ENCODE measurements at regions not wholly inside any gene's neighbourhood (a gene's known extent, or its start where the extent isn't known, plus 50 kb on each side); places are given as distances from the start of the nearest gene placed in this dataset.
A peak's percentile ranks its signal among the peaks of the same experiment; 100 is the strongest.

DNA sequence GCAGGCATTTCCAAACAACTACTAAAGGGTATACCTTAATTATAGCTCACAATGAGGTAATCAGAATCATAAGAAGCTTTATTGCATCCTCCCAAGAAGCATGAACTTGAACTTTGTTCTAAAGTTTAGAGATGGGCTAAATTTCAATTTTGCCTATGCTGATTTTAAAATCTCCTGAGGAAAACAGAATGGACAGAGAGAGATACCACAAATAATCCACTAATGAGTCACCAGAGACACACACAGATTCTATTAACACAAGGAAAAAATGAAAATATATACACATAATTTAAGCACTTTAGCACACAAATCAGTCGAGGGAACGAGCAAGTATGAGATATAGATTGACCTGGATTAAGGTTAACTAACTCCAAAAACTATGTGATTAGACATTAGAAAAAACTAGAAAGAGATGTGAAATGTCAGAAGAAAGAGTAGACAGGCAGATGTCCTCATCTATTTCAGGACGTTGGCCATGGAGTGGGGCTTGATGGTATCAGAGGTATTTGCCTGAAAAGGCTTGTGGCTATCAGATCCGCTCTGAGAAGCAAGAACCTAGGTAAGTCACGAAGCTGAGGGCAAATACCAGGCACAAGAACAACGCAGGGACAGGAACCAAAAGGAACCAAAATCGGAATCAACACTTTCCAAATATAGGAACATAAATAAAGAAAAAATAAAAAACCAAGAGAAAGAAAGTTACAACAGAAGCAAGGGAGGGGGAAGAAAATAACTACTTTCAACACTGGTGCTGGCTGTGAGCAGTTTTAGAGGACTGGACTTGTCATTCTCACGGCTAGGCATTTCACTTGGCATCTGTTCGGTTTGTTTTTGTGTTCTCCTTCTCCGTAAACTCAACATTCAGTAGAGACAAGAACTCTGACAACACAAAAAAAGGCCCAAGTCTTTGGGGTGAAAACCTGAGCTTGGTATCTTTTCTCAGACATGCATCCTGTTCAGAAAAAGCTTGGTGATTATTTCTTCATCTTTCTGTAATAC is 294.6 kb upstream of the PUM3 start:
- H3K4me3 ChIP-seq (ENCODE audit: insufficient read depth in 1 of 2, low read depth in 1 of 2, low read length in 2 of 2) = no peak overlapping the region
- no peak overlapping the region for H3K14ac ChIP-seq (ENCODE audit: low read length in 2 of 2)
- H3K18ac ChIP-seq (ENCODE audit: low read depth in 1 of 2, low read length in 2 of 2) = no peak overlapping the region
- 65% methylated on average over 8 of the region's 10 CpGs for WGBS
- peaks cover 8% of the 10 kb centered on the region for H3K9me3 ChIP-seq (ENCODE audit: control insufficient read depth, low read length)
- no peak overlapping the region for H2BK120ac ChIP-seq (ENCODE audit: low read depth, low read length)
- no peaks in the 10 kb centered on the region for H3K27me3 ChIP-seq (ENCODE audit: control insufficient read depth in 1 of 2, insufficient read depth in 1 of 2, low read length in 2 of 2)
- H3K9ac ChIP-seq (ENCODE audit: low read length) = no peak overlapping the region
- H3K4me1 ChIP-seq (ENCODE audit: control insufficient read depth, insufficient read depth, low read depth, low read length) = no peaks in the 10 kb centered on the region
- H3K36me3 ChIP-seq (ENCODE audit: control insufficient read depth in 1 of 2, insufficient read depth in 2 of 2, low read depth in 1 of 2, low read length in 2 of 2) = no peaks in the 10 kb centered on the region
- H2AK5ac ChIP-seq (ENCODE audit: low read length, severe bottlenecking) = no peak overlapping the region
- no peak overlapping the region for H2BK12ac ChIP-seq (ENCODE audit: low read length in 2 of 2)
- no peak overlapping the region for H2BK5ac ChIP-seq (ENCODE audit: low read depth, low read length, poor library complexity, severe bottlenecking)
- no peak overlapping the region for H3K4me2 ChIP-seq (ENCODE audit: low read length, poor library complexity, severe bottlenecking)
- H3K23ac ChIP-seq (ENCODE audit: low read length in 2 of 2) = no peak overlapping the region
- no peaks in the 10 kb centered on the region for H3K79me1 ChIP-seq (replicated peaks; ENCODE audit: low read length, poor library complexity, severe bottlenecking)
- H2AFZ ChIP-seq (ENCODE audit: low read depth, low read length) = no peak overlapping the region
- H4K91ac ChIP-seq (ENCODE audit: low read length) = no peak overlapping the region
- H3K27ac ChIP-seq (ENCODE audit: low read length, poor library complexity, severe bottlenecking) = no peak overlapping the region
- H4K8ac ChIP-seq (ENCODE audit: low read length) = no peak overlapping the region
- peak; percentile 2 for DNase-seq
- no peak overlapping the region for H2BK15ac ChIP-seq (ENCODE audit: low read depth, poor library complexity, severe bottlenecking)
- H3K4ac ChIP-seq (ENCODE audit: low read depth in 1 of 2, low read length in 2 of 2) = no peak overlapping the region

DNA sequence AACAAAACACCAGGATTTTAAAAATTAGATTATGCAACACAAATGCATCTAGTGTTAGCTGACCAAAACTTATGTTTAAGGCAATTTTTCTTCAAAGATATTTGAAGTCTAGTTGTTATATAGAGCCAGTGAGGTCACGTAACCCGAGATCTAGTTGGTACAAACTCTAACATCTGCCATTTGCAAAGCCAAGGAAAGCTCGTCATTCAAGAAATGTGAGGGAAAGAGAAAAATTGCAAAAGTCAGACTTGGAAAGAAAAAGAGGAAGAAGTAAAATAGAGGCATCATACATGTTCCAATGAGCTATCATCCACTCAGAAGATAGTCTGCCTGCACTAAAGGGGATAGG is 293.4 kb upstream of the PUM3 start:
- H3K4me1 ChIP-seq (ENCODE audit: control insufficient read depth, insufficient read depth, low read depth, low read length) = no peaks in the 10 kb centered on the region
- 91% methylated on average over 3 of the region's 3 CpGs for WGBS
- no peak overlapping the region for H3K4me3 ChIP-seq (ENCODE audit: insufficient read depth in 1 of 2, low read depth in 1 of 2, low read length in 2 of 2)
- H2BK15ac ChIP-seq (ENCODE audit: low read depth, poor library complexity, severe bottlenecking) = no peak overlapping the region
- no peaks in the 10 kb centered on the region for H3K36me3 ChIP-seq (ENCODE audit: control insufficient read depth in 1 of 2, insufficient read depth in 2 of 2, low read depth in 1 of 2, low read length in 2 of 2)
- H3K23ac ChIP-seq (ENCODE audit: low read length in 2 of 2) = no peak overlapping the region
- H3K9ac ChIP-seq (ENCODE audit: low read length) = no peak overlapping the region
- H3K27me3 ChIP-seq (ENCODE audit: control insufficient read depth in 1 of 2, insufficient read depth in 1 of 2, low read length in 2 of 2) = no peaks in the 10 kb centered on the region
- no peak overlapping the region for H3K27ac ChIP-seq (ENCODE audit: low read length, poor library complexity, severe bottlenecking)
- H2AFZ ChIP-seq (ENCODE audit: low read depth, low read length) = no peak overlapping the region
- H4K8ac ChIP-seq (ENCODE audit: low read length) = no peak overlapping the region
- H3K4ac ChIP-seq (ENCODE audit: low read depth in 1 of 2, low read length in 2 of 2) = no peak overlapping the region
- H4K91ac ChIP-seq (ENCODE audit: low read length) = no peak overlapping the region
- H3K4me2 ChIP-seq (ENCODE audit: low read length, poor library complexity, severe bottlenecking) = no peak overlapping the region
- H3K9me3 ChIP-seq (ENCODE audit: control insufficient read depth, low read length) = peaks cover 15% of the 10 kb centered on the region
- H2BK5ac ChIP-seq (ENCODE audit: low read depth, low read length, poor library complexity, severe bottlenecking) = no peak overlapping the region
- H2BK12ac ChIP-seq (ENCODE audit: low read length in 2 of 2) = no peak overlapping the region
- H2BK120ac ChIP-seq (ENCODE audit: low read depth, low read length) = no peak overlapping the region
- no peak for DNase-seq
- H3K79me1 ChIP-seq (replicated peaks; ENCODE audit: low read length, poor library complexity, severe bottlenecking) = no peaks in the 10 kb centered on the region
- no peak overlapping the region for H2AK5ac ChIP-seq (ENCODE audit: low read length, severe bottlenecking)
- no peak overlapping the region for H3K18ac ChIP-seq (ENCODE audit: low read depth in 1 of 2, low read length in 2 of 2)
- H3K14ac ChIP-seq (ENCODE audit: low read length in 2 of 2) = no peak overlapping the region

DNA sequence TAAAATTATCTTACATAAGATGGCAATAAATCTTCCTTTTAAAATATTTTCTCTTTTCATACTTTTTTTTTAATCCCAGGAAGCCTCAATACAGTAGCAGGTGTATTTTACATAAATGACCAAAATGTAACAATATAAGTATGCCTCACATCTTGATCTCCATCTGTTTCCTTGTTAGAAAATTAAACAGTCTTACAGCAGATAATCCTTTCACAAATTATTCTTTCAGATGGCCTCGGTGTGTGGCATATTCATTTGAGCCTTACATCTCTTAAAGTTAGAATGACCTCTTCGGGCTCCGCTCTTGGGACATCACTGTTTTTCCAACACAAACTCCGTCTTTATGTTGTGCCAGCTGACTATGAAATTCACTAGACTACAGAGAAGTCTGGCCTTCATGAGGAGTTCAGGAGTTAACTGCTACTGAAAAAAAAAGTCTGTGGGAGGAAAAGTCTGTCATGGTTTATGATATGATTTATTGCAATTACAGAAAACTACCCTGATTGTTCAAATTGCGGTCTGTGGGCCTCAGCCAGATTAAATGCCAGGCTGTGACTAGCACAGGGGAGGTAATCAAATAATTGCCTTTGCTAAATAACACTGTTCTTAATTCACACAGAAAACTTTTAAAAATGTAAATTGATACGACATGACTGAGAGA is 292.9 kb upstream of the PUM3 start:
- 96% methylated on average over 5 of the region's 6 CpGs for WGBS
- Histone ChIP-seq H2BK12ac (ENCODE audit: low read length in 2 of 2) (no peak overlapping the region), H3K4me1 (ENCODE audit: control insufficient read depth, insufficient read depth, low read depth, low read length) (no peaks in the 10 kb centered on the region), H2BK120ac (ENCODE audit: low read depth, low read length) (no peak overlapping the region), H2AK5ac (ENCODE audit: low read length, severe bottlenecking) (no peak overlapping the region), H3K4ac (ENCODE audit: low read depth in 1 of 2, low read length in 2 of 2) (no peak overlapping the region), H3K27ac (ENCODE audit: low read length, poor library complexity, severe bottlenecking) (no peak overlapping the region), H2BK15ac (ENCODE audit: low read depth, poor library complexity, severe bottlenecking) (no peak overlapping the region), H3K14ac (ENCODE audit: low read length in 2 of 2) (no peak overlapping the region), H4K91ac (ENCODE audit: low read length) (no peak overlapping the region), H2BK5ac (ENCODE audit: low read depth, low read length, poor library complexity, severe bottlenecking) (no peak overlapping the region), H2AFZ (ENCODE audit: low read depth, low read length) (no peak overlapping the region), H3K36me3 (ENCODE audit: control insufficient read depth in 1 of 2, insufficient read depth in 2 of 2, low read depth in 1 of 2, low read length in 2 of 2) (no peaks in the 10 kb centered on the region), H3K27me3 (ENCODE audit: control insufficient read depth in 1 of 2, insufficient read depth in 1 of 2, low read length in 2 of 2) (no peaks in the 10 kb centered on the region), H3K9ac (ENCODE audit: low read length) (no peak overlapping the region), H3K4me2 (ENCODE audit: low read length, poor library complexity, severe bottlenecking) (no peak overlapping the region), H3K79me1 (replicated peaks; ENCODE audit: low read length, poor library complexity, severe bottlenecking) (no peaks in the 10 kb centered on the region), H3K4me3 (ENCODE audit: insufficient read depth in 1 of 2, low read depth in 1 of 2, low read length in 2 of 2) (no peak overlapping the region), H3K23ac (ENCODE audit: low read length in 2 of 2) (no peak overlapping the region), H3K18ac (ENCODE audit: low read depth in 1 of 2, low read length in 2 of 2) (no peak overlapping the region), H4K8ac (ENCODE audit: low read length) (no peak overlapping the region), H3K9me3 (ENCODE audit: control insufficient read depth, low read length) (peaks cover 16% of the 10 kb centered on the region)
- no peak for DNase-seq

DNA sequence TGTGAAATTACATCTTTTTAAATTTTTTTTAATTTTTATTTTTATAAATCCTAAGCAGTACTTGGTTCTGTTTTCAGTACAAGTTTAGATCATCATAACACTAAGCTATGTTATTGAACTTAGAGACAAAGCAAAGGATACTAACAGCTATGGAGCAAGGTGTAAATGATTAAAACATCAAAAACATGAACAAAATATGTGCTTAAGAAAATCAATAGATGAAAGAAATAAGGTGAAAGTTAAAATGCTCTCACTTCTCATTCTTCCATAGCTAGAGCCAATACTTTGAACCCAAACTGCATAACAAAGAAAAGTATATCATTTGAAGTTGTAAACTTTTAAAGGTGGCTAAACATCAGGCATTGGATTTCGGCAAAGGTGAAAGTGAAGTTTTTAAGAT is 292.3 kb upstream of the PUM3 start:
- Histone ChIP-seq H4K8ac (ENCODE audit: low read length) (no peak overlapping the region), H3K4me1 (ENCODE audit: control insufficient read depth, insufficient read depth, low read depth, low read length) (no peaks in the 10 kb centered on the region), H2AFZ (ENCODE audit: low read depth, low read length) (no peak overlapping the region), H3K4me2 (ENCODE audit: low read length, poor library complexity, severe bottlenecking) (no peak overlapping the region), H2BK120ac (ENCODE audit: low read depth, low read length) (no peak overlapping the region), H3K9ac (ENCODE audit: low read length) (no peak overlapping the region), H2BK5ac (ENCODE audit: low read depth, low read length, poor library complexity, severe bottlenecking) (no peak overlapping the region), H3K79me1 (replicated peaks; ENCODE audit: low read length, poor library complexity, severe bottlenecking) (no peaks in the 10 kb centered on the region), H2BK15ac (ENCODE audit: low read depth, poor library complexity, severe bottlenecking) (no peak overlapping the region), H4K91ac (ENCODE audit: low read length) (no peak overlapping the region), H3K9me3 (ENCODE audit: control insufficient read depth, low read length) (peaks cover 17% of the 10 kb centered on the region), H3K27ac (ENCODE audit: low read length, poor library complexity, severe bottlenecking) (no peak overlapping the region), H3K14ac (ENCODE audit: low read length in 2 of 2) (no peak overlapping the region), H3K27me3 (ENCODE audit: control insufficient read depth in 1 of 2, insufficient read depth in 1 of 2, low read length in 2 of 2) (no peaks in the 10 kb centered on the region), H3K4ac (ENCODE audit: low read depth in 1 of 2, low read length in 2 of 2) (no peak overlapping the region), H3K36me3 (ENCODE audit: control insufficient read depth in 1 of 2, insufficient read depth in 2 of 2, low read depth in 1 of 2, low read length in 2 of 2) (no peaks in the 10 kb centered on the region), H3K23ac (ENCODE audit: low read length in 2 of 2) (no peak overlapping the region), H2BK12ac (ENCODE audit: low read length in 2 of 2) (no peak overlapping the region), H3K18ac (ENCODE audit: low read depth in 1 of 2, low read length in 2 of 2) (no peak overlapping the region), H2AK5ac (ENCODE audit: low read length, severe bottlenecking) (no peak overlapping the region), H3K4me3 (ENCODE audit: insufficient read depth in 1 of 2, low read depth in 1 of 2, low read length in 2 of 2) (no peak overlapping the region)
- WGBS = no CpG with 5 or more reads among the region's 1 CpG
- DNase-seq = no peak
